NCI-H2227 (cell line): ENCODE measurements at regions not wholly inside any gene's neighbourhood (a gene's known extent, or its start where the extent isn't known, plus 50 kb on each side); places are given as distances from the start of the nearest gene placed in this dataset.

Source experiments
- DNase-seq: peaks from one replicate; lab custom pipeline; 2025; ENCODE audit not compliant: unreplicated experiment; lab: John Stamatoyannopoulos, UW

GRCh38 chr2:71277536-71278103 lies 50.7 kb upstream of the PAIP2B start:
- peak; percentile 78 for DNase-seq

DNA sequence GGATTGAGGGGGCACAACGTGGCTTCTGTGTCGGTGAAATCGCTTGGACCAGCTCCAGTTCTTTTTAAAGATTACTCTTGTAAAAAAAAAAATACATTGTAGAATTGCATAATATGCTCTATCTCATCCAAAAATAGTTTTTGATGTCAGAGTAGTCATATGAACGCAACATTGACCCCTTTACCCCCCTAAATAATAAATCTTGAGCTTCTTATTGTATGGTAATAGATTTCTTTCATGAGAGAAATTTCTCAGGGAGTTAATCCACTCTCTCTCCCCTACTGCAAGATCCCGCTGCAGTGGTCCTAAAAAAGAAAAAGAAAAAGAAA lies 50.2 kb upstream of the PAIP2B start:
- no peak for DNase-seq

- peak; percentile 97 for DNase-seq
These were observed 49.6 kb upstream of the PAIP2B start for GRCh38 chr2:71276311-71277146.
